ENCODE measurements at regions not wholly inside any gene's neighbourhood (a gene's known extent, or its start where the extent isn't known, plus 50 kb on each side); places are given as distances from the start of the nearest gene placed in this dataset.

- Histone ChIP-seq H2BK5ac (ENCODE audit: low read depth, low read length, poor library complexity, severe bottlenecking) (no peak overlapping the region), H4K91ac (ENCODE audit: insufficient read depth, low read depth, low read length) (no peak overlapping the region), H2AK5ac (ENCODE audit: low read depth, low read length) (no peak overlapping the region), H3K79me1 (ENCODE audit: low read depth in 1 of 2, low read length in 2 of 2) (no peaks in the 10 kb centered on the region), H2BK120ac (ENCODE audit: low read depth, low read length) (no peak overlapping the region), H3K36me3 (ENCODE audit: control insufficient read depth, insufficient read depth, low read length) (no peaks in the 10 kb centered on the region), H3K9ac (ENCODE audit: low read depth, low read length) (no peak overlapping the region), H4K20me1 (ENCODE audit: insufficient read depth, low read length) (no peaks in the 10 kb centered on the region), H3K23ac (ENCODE audit: low read depth, low read length) (no peak overlapping the region), H2AFZ (replicated peaks; ENCODE audit: low read length, poor library complexity) (no peak overlapping the region), H3K56ac (ENCODE audit: extremely low read depth, insufficient read depth, low read length) (no peak overlapping the region), H4K5ac (ENCODE audit: low read depth, low read length) (no peak overlapping the region), H2BK15ac (ENCODE audit: low read depth, low read length) (no peak overlapping the region), H2AK9ac (replicated peaks; ENCODE audit: low read depth, low read length, poor library complexity) (no peak overlapping the region), H3K27me3 (ENCODE audit: control insufficient read depth, insufficient read depth, low read length) (no peaks in the 10 kb centered on the region), H3K27ac (ENCODE audit: insufficient read depth, low read length) (no peak overlapping the region), H3K9me1 (ENCODE audit: insufficient read depth, low read length) (no peaks in the 10 kb centered on the region), H3K14ac (replicated peaks; ENCODE audit: low read depth, low read length) (no peak overlapping the region), H3K18ac (ENCODE audit: low read depth, low read length) (no peak overlapping the region), H3K4ac (ENCODE audit: low read depth, low read length) (no peak overlapping the region), H3K4me3 (ENCODE audit: insufficient read depth, low read depth, low read length) (no peak overlapping the region), H3K9me3 (ENCODE audit: control insufficient read depth, insufficient read depth, low read length) (peaks cover 47% of the 10 kb centered on the region), H3K4me2 (ENCODE audit: low read depth, low read length) (no peak overlapping the region), H4K8ac (ENCODE audit: low read depth in 2 of 2, low read length in 2 of 2) (no peak overlapping the region), H3K4me1 (ENCODE audit: control insufficient read depth, insufficient read depth, low read length) (no peaks in the 10 kb centered on the region), H2BK20ac (ENCODE audit: low read depth, low read length) (no peak overlapping the region)
- in situ Hi-C loops (cut with MboI; ENCODE audit: low sequenced_read_pairs): no loop called here
- DNase-seq: no peak
- BruUV-seq (replicated peaks): no TSS peak
- ChIA-PET CTCF (no interaction called here), POLR2A (ENCODE audit: unreplicated experiment) (no interaction called here)
- WGBS, 2 experiments (ENCODE audit: extremely low coverage in 2 of 2, insufficient read length in 1 of 2): 82% methylated on average over 2 of the region's 8 CpGs; no CpG with 5 or more reads in 1 of the 2 experiments
- dilution Hi-C loops (cut with HindIII; ENCODE audit: low sequenced_read_pairs, unreplicated experiment): no loop called here
- ATAC-seq (ENCODE audit: low read depth): no peak
- intact Hi-C loops (cut with micrococcal nuclease): no loop called here
- TF ChIP-seq RFX5 (IDR thresholded peaks at IDR 0.05; ENCODE audit: low read depth, low read length) (no peak), SMC3 (IDR thresholded peaks at IDR 0.05; ENCODE audit: low read depth, low read length) (no peak), CHD1 (IDR thresholded peaks at IDR 0.05; ENCODE audit: low read depth, low read length) (no peak), CTCF (conservative IDR thresholded peaks at IDR 0.05; ENCODE audit: low read depth, low read length) (no peak), RAD21 (IDR thresholded peaks at IDR 0.05; ENCODE audit: low read length) (no peak)
Measured at GRCh38 chr14:98951521-98952152, 320.4 kb downstream of the BCL11B start.

Data from IMR-90 (cell line).